HEK293 (cell line): ENCODE measurements at regions not wholly inside any gene's neighbourhood (a gene's known extent, or its start where the extent isn't known, plus 50 kb on each side); places are given as distances from the start of the nearest gene placed in this dataset.

Experiments
- CTCF ChIP-seq: fragments of 450-650 bp; formaldehyde crosslinking; IDR thresholded peaks from 2 replicates; pipeline ENCODE4 v1.5.1; 2016; ENCODE audit warnings: missing biosample characterization, missing genetic modification characterization
- HOXC10 ChIP-seq: sonication (generic); formaldehyde crosslinking; IDR thresholded peaks from 2 replicates; pipeline ENCODE4 v1.8.1; 2023; ENCODE audit warnings: mild to moderate bottlenecking, missing genetic modification reagents
- MEIS1 ChIP-seq: sonication (generic); formaldehyde crosslinking; IDR thresholded peaks from 2 replicates; pipeline ENCODE4 v1.8.1; 2022; ENCODE audit warnings: missing genetic modification reagents, mild to moderate bottlenecking, borderline replicate concordance
- REPIN1 ChIP-seq: fragments of 450-650 bp; formaldehyde crosslinking; IDR thresholded peaks from 2 replicates; pipeline ENCODE4 v1.5.1; 2017; ENCODE audit warnings: missing biosample characterization, missing genetic modification characterization, low read depth
- ZBTB1 ChIP-seq: fragments of 450-650 bp; formaldehyde crosslinking; IDR thresholded peaks from 2 replicates; pipeline ENCODE4 v1.5.1; 2016; ENCODE audit warnings: missing biosample characterization, missing genetic modification characterization
- ZBTB20 ChIP-seq: fragments of 450-650 bp; formaldehyde crosslinking; IDR thresholded peaks from 2 replicates; pipeline ENCODE4 v1.5.1; 2016; ENCODE audit warnings: missing biosample characterization, missing genetic modification characterization
- ZNF138 ChIP-seq: fragments of 450-650 bp; formaldehyde crosslinking; IDR thresholded peaks from 2 replicates; pipeline ENCODE4 v1.5.1; 2016; ENCODE audit warnings: missing biosample characterization, missing genetic modification characterization, borderline replicate concordance
- ZNF146 ChIP-seq: fragments of 450-650 bp; formaldehyde crosslinking; IDR thresholded peaks from 2 replicates; pipeline ENCODE4 v1.5.1; 2016; ENCODE audit warnings: missing biosample characterization, missing genetic modification characterization
- ZNF280C ChIP-seq: fragments of 450-650 bp; formaldehyde crosslinking; IDR thresholded peaks from 2 replicates; pipeline ENCODE4 v1.5.1; 2016; ENCODE audit warnings: missing biosample characterization, missing genetic modification characterization
- ZNF449 ChIP-seq: fragments of 450-650 bp; formaldehyde crosslinking; IDR thresholded peaks from 2 replicates; pipeline ENCODE4 v1.5.1; 2017; ENCODE audit warnings: missing biosample characterization, mild to moderate bottlenecking, missing genetic modification characterization, moderate library complexity
- ZNF777 ChIP-seq: fragments of 450-650 bp; formaldehyde crosslinking; IDR thresholded peaks from 2 replicates; pipeline ENCODE4 v1.5.1; 2017; ENCODE audit warnings: missing biosample characterization, missing genetic modification characterization, borderline replicate concordance
- ZSCAN23 ChIP-seq: fragments of 450-650 bp; formaldehyde crosslinking; IDR thresholded peaks from 2 replicates; pipeline ENCODE4 v1.5.1; 2016; ENCODE audit warnings: missing biosample characterization, missing genetic modification characterization
- ZSCAN30 ChIP-seq: fragments of 450-650 bp; IDR thresholded peaks from 2 replicates; pipeline ENCODE4 v1.5.1; 2018; ENCODE audit warnings: missing biosample characterization, mild to moderate bottlenecking, missing genetic modification characterization, moderate library complexity
- TF ChIP-seq, protein P1 (sequence below): fragments of 450-650 bp; formaldehyde crosslinking; conservative IDR thresholded peaks from 2 replicates; pipeline ENCODE4 v1.5.1; 2016; ENCODE audit warnings: low read depth, missing biosample characterization, missing genetic modification characterization

DNA sequence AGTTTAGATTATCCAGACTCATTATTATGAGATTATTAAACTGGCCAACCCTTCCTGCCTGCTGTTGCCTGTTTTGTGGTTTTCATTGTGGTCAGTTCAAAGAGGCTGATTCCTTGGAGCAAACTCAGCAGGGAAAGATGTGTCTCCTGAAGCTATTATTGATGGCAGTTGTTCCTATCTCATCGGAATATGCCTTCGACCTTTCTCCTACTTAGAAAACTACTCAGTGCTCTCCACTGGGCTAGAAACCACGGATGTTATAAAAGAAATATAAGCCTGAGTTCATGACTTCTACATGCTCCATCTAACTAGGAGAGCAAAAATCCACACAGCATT lies 80.2 kb upstream of the NAV2 start:
- TF ChIP-seq CTCF (tag by site-specific recombination) (no peak), ZNF777 (tag by site-specific recombination) (no peak), ZBTB1 (tag by site-specific recombination) (no peak), ZSCAN30 (tag by site-specific recombination) (no peak), ZNF146 (no peak), ZNF138 (tag by site-specific recombination) (no peak), HOXC10 (no peak), ZBTB20 (tag by site-specific recombination) (no peak), MEIS1 (CRISPR knock-in tag) (no peak), ZSCAN23 (tag by site-specific recombination) (no peak), REPIN1 (no peak), ZNF280C (tag by site-specific recombination) (no peak), ZNF449 (tag by site-specific recombination) (no peak)
- TF ChIP-seq, protein P1, sequence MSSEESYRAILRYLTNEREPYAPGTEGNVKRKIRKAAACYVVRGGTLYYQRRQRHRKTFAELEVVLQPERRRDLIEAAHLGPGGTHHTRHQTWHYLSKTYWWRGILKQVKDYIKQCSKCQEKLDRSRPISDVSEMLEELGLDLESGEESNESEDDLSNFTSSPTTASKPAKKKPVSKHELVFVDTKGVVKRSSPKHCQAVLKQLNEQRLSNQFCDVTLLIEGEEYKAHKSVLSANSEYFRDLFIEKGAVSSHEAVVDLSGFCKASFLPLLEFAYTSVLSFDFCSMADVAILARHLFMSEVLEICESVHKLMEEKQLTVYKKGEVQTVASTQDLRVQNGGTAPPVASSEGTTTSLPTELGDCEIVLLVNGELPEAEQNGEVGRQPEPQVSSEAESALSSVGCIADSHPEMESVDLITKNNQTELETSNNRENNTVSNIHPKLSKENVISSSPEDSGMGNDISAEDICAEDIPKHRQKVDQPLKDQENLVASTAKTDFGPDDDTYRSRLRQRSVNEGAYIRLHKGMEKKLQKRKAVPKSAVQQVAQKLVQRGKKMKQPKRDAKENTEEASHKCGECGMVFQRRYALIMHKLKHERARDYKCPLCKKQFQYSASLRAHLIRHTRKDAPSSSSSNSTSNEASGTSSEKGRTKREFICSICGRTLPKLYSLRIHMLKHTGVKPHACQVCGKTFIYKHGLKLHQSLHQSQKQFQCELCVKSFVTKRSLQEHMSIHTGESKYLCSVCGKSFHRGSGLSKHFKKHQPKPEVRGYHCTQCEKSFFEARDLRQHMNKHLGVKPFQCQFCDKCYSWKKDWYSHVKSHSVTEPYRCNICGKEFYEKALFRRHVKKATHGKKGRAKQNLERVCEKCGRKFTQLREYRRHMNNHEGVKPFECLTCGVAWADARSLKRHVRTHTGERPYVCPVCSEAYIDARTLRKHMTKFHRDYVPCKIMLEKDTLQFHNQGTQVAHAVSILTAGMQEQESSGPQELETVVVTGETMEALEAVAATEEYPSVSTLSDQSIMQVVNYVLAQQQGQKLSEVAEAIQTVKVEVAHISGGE (tag by site-specific recombination), result no peak
